ENCODE measurements at regions not wholly inside any gene's neighbourhood (a gene's known extent, or its start where the extent isn't known, plus 50 kb on each side); places are given as distances from the start of the nearest gene placed in this dataset.
"Not testable (repeated sequence)": the region's sequence is repeated elsewhere in the genome, so short reads cannot be mapped to it uniquely, and the experiment has no call there.

DNA sequence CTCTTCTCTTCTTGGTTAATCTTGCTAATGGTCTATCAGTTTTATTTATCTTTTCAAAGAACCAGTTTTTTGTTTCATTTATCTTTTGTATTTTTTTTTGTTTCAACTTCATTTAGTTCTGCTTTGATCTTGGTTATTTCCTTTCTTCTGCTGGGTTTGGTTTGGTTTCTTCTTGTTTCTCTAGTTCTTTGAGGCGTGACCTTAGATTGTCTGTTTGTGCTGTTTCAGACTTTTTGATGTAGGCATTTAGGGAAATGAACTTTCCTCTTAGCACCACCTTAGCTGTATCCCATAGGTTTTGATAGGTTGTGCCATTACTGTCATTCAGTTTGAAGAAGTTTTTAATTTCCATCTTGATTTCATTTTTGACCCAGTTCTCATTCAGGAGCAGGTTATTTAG is 107.0 kb upstream of the S1PR3 start:
- not testable (repeated sequence) for DNase-seq

DNA sequence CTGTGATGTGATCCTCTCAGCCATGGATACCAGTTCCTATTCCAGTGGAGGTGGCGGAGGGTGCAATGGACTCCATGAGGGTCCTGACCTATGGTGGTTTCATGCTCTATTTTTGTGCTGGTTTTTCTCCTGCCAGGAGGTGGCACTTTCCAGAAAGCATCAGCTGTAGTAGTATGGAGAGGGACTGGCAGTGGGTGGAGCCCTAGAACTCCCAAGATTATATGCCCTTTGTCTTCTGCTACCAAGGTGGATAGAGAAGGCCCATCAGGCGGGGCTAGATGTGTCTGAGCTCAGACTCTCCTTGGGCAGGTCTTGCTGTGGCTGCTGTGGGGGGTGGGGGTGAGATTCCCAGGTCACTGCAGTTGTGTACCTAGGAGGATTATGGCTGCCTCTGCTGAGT is 104.5 kb upstream of the S1PR3 start:
- DNase-seq, result not testable (repeated sequence)

DNA sequence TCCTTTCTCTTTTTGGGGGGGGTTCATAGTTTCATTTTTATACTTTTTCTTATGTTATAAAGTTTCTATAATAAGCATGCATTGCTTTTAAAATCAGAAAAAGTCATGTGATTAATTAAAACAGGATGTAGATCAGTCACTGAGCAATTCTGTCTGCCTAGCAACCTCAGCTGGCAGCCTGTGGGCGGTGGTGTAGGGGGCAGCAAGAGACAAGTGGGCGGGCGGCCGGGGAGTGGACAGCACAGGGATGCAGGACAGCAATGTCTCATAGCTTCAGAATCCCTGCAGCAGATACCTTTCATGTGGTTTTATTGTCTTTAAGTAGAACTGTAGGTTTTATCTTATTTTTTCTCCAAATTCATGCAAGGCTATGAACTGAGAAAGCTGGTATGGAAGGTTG is 101.9 kb upstream of the S1PR3 start:
- DNase-seq, result no peak

DNA sequence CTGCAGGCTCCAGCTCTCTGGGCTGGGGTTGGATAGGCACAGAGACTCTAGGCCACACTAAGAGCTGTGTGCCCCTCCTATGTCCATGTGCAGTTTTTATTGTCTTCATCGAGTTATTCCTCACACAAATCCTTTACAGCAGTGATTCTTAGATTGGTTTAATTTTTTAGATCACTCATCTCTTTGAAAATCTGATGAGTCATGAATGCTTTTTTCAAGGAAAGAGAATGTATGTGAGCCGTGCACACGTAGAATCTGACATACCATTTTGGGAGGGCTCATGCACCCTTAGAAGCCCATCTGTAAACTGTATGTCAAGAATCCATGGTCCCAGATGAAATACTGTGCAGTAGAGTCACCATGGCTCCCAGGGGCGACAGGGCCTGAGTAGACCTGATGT is 100.7 kb upstream of the S1PR3 start:
- DNase-seq, result no peak

DNA sequence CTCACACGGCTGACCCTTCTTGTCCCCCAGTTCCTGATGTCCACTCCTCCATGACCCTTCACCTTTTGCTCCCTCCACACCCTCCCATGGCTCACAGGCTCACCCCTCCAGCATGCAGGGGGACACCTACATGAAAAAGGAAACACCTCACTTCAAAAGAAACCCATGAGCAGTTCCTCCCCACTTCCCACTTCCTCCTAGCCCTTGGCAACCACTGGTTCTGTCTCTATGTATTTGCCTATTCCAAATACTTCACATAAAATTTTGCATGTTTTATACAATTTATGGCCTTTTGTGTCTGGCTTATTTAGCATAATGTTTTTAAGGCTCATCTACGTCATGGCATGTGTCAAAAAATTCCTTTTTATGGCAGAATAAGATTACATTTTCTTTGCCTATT is 100.2 kb upstream of the S1PR3 start:
- no peak for DNase-seq

DNA sequence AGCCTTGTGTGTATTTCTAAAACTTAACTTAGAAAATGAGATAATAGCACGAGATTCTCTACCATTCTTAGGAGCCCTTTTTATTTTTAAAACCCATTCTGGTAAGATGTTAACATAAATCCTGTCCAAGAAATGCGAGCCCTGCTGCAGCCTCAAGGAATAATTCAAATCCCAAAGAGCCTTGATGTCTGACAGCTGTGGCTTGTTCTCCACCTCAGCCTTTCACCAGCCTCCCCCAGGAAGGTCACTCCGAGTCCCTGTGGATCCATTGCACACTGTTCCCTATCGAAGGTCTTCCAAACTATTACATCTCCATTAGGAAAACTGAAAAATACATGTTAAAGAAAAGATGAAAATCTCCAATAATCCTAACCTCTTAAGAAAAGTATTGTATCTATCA is 98.5 kb upstream of the S1PR3 start:
- DNase-seq, result no peak

DNA sequence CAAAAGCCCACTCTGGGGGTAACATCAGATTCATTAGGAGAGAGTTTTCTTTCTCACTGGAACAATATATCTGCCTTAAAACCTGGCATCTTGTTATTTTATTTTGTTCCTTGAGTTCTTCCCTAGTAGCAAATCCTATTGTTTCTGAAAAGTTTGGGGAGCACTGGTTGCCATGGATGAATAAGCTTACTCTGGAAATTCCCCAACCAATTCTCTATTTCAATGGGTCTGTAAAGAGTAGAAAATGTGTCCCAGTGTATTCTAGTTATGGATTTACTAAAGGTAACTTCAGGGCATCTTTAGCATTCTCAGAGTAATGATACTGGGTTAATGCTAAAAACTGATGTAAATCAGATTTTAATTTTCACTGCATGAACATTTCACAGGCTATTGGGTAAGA is 94.2 kb upstream of the S1PR3 start:
- DNase-seq, result no peak

DNA sequence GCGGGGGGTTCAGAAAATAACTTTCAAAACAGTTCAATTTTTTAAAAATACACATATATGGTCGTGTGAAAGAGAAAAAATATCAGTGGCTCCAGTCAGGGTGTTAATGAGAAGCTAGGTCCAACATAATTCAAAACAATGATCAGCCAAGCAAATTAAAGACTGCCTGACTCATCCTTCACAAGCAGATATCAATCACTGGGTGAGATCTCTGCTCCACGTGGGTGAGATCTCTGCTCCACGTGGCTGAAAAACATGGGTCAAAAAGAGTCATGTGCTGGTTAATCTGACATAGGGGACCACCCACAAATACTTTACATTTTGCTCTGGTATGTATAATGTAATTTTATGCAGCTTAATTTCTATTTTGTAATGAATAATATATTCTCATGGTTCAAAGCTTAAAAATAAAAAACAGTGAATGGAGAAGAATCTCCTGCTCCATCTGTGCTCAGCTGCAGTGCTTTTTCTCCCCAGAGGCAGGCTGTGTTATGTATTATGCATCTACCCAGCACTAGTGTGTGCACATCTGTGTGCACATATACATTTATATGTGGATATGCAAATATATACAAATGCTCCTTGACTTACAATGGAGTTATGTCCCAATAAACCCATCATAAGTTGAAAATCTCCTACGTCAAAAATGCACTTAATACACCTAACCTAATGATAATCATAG is 93.1 kb upstream of the S1PR3 start:
- no peak for DNase-seq

DNA sequence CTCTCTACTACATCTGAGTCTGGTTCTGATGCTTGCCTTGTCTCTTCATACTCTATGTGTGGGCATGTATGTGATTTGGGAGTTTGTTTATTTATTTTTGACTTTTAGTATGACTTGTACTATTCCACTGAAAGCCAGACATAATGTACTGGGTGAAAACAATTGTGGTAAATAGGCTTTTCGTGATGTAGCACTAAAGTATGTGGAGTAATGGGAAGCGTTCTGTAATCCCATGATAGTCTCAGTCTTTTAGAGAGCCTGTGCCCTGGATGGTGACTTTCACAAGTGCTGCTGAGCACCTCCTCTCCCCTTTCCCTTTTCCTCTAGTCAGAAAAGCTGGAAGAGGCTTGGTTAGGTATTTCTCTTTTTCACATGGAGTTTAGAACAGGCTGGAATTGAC is 85.8 kb upstream of the S1PR3 start:
- DNase-seq, result no peak

DNA sequence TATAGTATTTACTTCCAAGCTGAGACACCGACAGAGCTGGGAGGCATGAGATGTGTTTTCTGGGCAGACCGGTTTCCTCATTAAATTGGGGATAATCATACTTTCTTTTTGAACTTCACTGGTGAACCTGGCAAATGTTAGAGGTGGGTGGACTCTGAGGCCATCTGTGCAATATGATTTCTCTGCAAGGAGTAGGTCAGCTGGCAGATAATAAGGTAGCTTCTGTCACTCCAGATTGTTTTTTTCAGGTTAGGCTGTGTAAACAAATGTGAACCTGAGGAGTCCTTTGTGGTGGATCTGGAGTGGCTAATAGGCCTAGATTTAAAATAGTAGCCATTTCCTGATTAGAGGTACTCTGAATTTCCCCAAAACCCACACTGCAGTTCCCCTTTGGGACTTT is 75.4 kb upstream of the S1PR3 start:
- no peak for DNase-seq

DNA sequence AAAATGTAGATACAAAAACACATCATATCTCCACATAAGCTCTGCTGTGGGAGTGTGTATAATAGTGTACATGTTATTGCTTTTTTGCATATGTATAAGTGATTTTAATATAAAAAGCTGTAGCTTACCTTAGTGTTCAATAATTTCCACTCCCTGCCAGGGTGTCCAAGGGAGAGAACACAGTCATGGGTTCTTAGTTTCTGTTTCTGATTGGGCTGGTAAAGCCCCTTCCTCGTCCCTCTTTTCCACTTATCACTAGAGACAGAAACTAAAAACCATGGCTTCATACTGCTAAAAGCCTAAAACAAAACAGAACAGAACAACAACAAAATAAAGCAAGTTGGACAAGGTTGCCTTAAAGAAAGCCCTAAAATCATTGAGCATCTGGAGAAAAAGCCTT is 74.4 kb upstream of the S1PR3 start:
- DNase-seq, result no peak

DNA sequence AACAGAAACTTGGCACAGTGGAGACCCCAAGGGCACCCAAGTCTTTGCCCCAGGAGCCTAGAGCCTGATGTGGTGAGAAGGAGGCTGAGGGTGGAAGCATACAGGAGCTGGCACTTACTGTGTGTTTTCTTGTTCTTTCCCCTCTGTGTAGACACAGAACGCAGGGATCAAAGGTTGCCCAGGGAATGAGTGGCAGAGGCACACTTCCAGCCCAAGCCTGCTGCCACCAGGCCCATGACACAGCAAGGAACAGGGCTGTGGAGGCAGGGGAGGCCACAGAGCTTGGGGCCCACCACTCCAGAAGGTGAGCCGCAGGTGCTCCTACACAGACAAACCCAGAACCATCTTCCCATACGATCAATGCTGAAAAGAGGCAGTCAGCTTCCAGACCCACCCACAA is 73.9 kb upstream of the S1PR3 start:
- no peak for DNase-seq

DNA sequence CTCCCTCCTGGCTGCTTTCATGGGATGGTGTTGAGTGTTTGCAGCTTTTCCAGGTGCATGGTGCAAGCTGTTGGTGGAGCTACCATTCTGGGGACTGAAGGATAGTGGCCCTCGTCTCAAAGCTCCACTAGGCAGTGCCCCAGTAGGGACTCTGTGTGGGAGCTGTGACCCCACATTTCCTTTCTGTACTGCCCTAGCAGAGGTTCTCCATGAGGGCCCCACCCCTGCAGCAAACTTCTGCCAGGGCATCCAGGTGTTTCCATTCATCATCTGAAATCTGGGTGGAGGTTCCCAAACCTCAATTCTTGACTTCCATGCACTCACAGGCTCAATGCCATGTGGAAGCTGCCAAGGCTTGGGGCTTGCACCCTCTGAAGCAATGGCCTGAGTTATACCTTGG is 72.7 kb upstream of the S1PR3 start:
- DNase-seq, result not testable (repeated sequence)

DNA sequence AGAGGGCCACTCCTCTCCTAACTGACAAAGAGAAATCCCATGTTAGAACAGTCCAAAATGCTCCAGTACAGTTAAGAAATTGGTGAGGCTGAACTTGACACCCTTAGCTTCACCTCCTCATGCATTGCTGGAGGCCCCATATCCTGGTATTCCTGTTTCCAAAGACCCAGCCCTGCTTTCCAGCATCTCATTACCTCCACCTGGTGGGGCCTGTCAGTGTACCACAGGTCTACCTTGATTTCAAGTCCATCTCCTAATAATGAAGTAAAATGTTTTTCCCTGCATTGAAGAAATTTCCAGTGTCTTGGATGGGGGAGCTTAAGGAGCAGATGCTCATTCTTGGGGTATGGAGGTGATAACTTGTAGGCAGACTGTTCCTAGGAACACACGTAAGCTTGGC is 70.6 kb upstream of the S1PR3 start:
- no peak for DNase-seq

DNA sequence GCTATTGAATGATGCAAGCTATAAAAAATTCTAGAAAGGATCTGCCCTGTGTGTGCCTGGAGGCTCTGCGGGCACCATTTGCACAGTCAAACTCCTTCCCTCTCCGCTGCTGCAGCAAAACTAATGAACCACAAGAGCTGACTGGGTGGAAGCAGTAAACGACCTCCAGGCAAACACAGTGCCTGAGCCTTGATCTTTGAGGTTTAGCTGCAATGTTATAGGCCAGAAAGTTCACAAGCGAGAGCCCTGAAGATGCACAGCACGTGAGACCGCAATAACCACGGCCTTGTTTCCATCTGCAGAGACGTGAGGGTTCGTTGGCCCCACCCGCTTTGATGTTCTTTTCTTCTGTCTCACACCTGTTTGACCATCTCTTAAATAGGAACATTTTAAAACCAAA is 69.2 kb upstream of the S1PR3 start:
- peak; percentile 44 for DNase-seq

DNA sequence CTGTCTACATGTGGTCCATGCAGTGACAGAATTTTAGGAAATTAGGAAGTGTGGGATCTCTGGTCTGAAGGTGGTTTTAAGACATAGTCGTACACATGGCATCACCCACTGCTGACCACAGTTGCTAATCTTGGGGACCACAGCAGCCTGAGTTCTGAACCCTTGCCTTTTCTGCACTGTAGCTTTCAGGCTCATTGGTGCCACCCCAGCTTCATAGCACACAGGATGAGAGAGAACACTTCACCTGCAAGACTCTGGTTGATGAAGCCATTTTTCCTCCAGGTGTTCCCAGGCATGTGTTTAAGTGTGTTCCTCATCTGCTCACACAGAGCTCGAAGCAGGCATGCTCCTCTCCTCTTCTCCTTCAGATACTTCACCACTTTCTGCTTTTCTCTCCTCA is 68.2 kb upstream of the S1PR3 start:
- no peak for DNase-seq

DNA sequence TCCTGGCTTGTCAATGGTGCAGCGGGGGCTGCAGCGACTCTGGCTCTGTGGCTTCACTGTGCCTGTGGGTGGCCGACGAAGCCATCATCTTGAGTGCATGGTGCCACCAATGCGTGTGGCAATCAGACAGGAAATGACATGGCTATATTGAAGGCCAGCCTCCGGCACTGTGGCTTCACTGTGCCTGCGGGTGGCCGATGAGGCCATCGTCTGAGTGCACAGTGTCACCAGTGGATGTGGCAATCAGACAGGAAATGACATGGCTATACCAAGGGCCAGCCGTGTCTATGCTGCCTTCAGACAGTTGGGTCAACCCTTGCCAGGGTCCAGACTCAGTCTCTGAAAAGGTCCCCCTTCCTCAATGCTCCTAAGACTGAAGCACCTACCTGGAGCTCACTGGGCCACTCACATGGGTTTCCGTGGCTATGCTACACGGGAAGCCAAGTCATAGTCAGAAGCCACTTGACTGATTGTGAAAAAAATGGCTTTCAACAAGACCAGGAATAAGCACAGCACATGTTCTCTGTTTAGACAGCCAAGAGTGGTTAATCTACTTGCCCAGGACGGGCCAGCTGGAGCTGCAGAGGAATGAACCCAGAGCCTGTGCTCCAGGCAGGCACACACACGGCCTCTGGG is 67.5 kb upstream of the S1PR3 start:
- DNase-seq, result no peak

DNA sequence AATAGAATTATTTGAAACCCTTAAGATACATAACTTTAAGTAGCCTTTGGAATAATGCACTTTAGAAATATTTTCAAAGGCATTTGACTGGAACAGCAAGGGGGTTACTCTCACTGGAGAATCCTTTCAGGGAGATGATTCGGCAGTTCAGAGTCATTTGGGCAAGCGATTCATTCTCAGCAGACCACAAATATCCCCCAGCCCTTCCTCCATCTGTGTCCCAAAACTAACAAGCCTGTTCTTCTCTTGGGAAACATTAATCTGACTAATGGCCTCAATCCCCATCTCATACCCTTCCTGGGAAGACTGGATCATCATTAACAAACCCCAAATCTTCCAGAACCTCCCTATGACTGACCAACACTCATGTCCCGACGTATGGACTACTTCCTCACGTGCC is 65.8 kb upstream of the S1PR3 start:
- no peak for DNase-seq

DNA sequence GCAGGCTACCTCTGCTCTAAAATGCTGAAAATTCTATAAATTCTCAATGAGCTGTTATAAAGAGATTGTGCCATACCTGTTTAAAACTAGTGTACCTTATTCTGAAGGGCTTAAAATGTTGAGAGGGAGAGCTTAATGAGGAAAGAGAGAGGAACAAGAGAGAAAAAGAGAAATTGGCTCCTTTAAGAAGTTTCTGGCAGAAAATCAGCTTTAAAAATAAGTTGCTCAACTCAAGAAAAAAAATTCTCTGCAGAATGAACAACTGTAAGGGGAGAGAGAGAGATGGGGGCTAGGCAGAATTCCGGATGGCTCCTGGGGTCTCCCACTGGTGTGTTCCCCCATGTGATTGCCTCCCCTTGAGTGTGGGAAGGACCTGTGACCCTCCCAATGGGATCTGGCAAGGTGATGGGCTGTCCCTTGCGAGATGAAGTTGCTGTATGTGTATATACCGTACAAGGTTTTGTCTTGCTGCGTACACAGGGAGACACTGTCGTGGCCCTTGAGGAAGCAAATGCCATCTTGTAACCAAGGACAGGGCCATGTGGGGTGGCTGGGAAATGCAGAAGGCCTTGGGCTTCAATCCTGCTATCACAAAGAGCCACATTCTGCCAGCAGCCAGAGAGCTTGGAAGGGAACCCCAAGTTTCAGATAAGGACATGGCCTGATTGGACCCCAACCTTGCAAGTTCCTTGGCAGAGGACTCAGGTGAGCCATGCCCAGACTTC is 64.3 kb upstream of the S1PR3 start:
- DNase-seq, result no peak

DNA sequence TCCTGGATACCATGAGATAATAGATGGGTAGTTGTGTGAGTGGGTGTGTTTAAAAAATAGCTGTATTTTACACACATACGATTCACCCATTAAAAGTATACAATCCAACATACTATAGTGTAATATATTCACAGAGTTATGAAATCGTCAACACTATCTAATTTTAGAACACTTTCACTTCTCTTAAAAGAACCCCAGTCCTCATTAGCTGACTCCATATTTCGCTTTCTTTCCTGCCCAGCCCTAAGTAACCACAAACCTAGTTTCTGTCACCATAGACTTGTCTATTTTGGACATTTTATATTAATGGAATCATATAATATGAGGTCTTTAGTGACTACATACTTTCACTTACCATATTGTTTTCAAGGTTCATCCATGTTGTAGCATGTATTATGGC is 63.8 kb upstream of the S1PR3 start:
- no peak for DNase-seq

DNA sequence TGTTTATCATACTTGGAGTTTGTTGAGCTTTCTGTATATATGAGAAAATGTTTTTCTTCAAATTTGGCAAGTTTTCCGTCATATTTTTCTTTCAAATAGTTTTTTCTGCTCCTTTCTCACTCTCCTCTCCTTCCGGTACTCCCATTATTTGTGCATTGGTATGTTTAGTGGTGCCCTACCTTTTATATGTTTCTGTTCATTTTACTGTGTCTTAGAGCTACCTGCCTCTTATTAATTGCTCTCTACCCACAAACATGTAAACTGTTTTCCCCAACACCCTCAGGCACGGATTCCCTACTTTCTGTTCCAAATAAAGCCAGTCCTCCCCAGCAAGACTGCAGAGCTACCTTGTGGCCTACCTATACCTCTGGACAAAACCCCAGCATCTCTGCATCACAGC is 60.6 kb upstream of the S1PR3 start:
- DNase-seq, result no peak

DNA sequence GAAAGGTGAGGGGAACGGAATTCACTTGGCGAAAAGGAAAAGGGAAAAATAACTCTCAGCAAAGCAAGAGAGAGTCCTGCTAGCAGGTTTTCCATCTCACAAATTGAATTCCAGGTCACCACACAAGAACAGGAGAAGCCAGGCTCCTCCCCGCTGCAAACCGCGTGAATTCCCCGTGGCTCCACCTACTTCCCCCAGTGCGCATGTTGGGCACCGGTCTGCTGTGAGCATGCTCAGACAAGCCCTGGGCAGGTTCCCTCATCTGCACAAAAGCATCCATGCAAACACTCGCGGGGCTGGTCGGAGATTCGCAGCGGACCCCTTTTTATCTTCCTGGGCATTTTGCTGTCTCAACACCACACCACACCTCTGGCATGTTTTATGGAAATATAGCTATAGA is 58.5 kb upstream of the S1PR3 start:
- DNase-seq, result no peak

DNA sequence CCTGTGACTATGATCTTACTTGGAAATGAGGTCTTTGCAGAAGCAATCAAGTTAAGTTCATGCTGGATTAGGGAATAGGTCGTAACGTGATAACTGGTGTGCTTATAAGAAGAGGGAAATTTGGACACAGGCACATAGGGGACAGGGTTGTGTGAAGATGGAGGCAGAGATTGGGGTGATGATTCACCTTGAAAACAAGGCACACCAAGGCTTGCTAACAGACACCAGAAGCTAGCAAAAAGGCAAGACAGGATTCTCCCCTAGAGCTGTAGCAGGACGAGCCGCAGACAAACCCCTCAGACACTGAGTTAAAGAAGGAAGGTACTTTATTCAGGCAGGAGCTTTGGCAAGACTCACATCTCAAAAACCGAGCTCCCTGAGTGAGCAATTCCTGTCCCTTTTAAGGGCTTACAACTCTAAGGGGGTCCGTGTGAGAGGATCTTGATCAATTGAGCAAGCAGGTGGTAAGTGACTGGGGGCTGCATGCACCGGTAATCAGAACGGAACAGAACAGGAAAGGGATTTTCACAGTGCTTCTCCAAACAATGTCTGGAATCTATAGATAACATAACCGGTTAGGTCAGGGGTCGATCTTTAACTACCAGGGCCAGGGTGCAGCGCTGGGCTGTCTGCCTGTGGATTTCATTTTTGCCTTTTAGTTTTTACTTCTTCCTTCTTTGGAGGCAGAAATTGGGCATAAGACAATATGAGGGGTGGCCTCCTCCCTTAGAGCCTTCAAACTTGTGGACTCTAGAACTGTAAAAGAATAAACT is 57.5 kb upstream of the S1PR3 start:
- DNase-seq, result no peak
